AG09309 (cell line): ENCODE measurements at regions not wholly inside any gene's neighbourhood (a gene's known extent, or its start where the extent isn't known, plus 50 kb on each side); places are given as distances from the start of the nearest gene placed in this dataset.
"Not testable (repeated sequence)": the region's sequence is repeated elsewhere in the genome, so short reads cannot be mapped to it uniquely, and the experiment has no call there.

Experiments
- DNase-seq: peaks from one replicate; pipeline ENCODE4 v3.0.0-alpha.2; 2010; ENCODE audit warnings: low read depth
- H3K4me3 ChIP-seq: 2 replicates; pipeline ENCODE4 v1.5.1; 2011; ENCODE audit warnings: mild to moderate bottlenecking, low read depth, low read length, moderate library complexity; ENCODE audit not compliant: control insufficient read depth
- CTCF ChIP-seq: IDR thresholded peaks from 2 replicates; pipeline ENCODE4 v1.5.1; 2011; ENCODE audit warnings: mild to moderate bottlenecking, low read depth, low read length, inconsistent platforms; ENCODE audit not compliant: insufficient read depth, control insufficient read depth; ENCODE audit errors: missing control alignments

GRCh38 chr7:106584914-106585759, 75.8 kb downstream of the CCDC71L start:
- H3K4me3 ChIP-seq = no peak overlapping the region
- no peak for DNase-seq
- no peak for TF ChIP-seq CTCF

GRCh38 chr7:106583706-106584690, 77.0 kb downstream of the CCDC71L start:
- TF ChIP-seq CTCF = no peak
- H3K4me3 ChIP-seq = no peak overlapping the region
- DNase-seq = no peak

GRCh38 chr7:106583100-106583499, 77.9 kb downstream of the CCDC71L start:
- TF ChIP-seq CTCF = no peak
- peak; percentile 73 for DNase-seq
- no peak overlapping the region for H3K4me3 ChIP-seq

GRCh38 chr7:106582365-106582764, 78.6 kb downstream of the CCDC71L start:
- DNase-seq = no peak
- H3K4me3 ChIP-seq = no peak overlapping the region
- no peak for TF ChIP-seq CTCF

GRCh38 chr7:106579086-106579485, 81.9 kb downstream of the CCDC71L start:
- not testable (repeated sequence) for H3K4me3 ChIP-seq, DNase-seq

- no peak for DNase-seq
- H3K4me3 ChIP-seq = no peak overlapping the region
- TF ChIP-seq CTCF = no peak
Measured at GRCh38 chr7:106575138-106575823, 85.7 kb downstream of the CCDC71L start.
